Suprapubic skin (tissue), 4 donors: ENCODE measurements at regions not wholly inside any gene's neighbourhood (a gene's known extent, or its start where the extent isn't known, plus 50 kb on each side); places are given as distances from the start of the nearest gene placed in this dataset.

ENCODE experiments used
- DNase-seq, 2 donors: peaks; one replicate each; pipeline ENCODE4 v3.0.0-alpha.2; 2019; ENCODE audit warnings: low spot score in 2 of 2
- H3K27ac ChIP-seq: fragments of 200-600 bp; sonication (generic); one replicate; pipeline ENCODE4 v1.5.1; 2019
- H3K27me3 ChIP-seq: fragments of 200-600 bp; sonication (generic); one replicate; pipeline ENCODE4 v1.5.1; 2019
- H3K36me3 ChIP-seq: fragments of 200-600 bp; sonication (generic); one replicate; pipeline ENCODE4 v1.5.1; 2019
- H3K4me1 ChIP-seq: fragments of 200-600 bp; sonication (generic); one replicate; pipeline ENCODE4 v1.5.1; 2019
- H3K4me3 ChIP-seq: fragments of 200-600 bp; sonication (generic); one replicate; pipeline ENCODE4 v1.5.1; 2019; ENCODE audit warnings: mild to moderate bottlenecking
- H3K9me3 ChIP-seq: fragments of 200-600 bp; sonication (generic); one replicate; pipeline ENCODE4 v1.5.1; 2019
- EP300 ChIP-seq: sonication (generic); formaldehyde crosslinking; IDR thresholded peaks from one replicate; pipeline ENCODE4 v1.6.1; 2017; ENCODE audit warnings: antibody characterized with exemption
- POLR2A ChIP-seq, 2 donors: fragments of 450-650 bp; IDR thresholded peaks; one replicate each; pipeline ENCODE4 v1.6.1; 2017; ENCODE audit warnings: antibody characterized with exemption in 2 of 2, mild to moderate bottlenecking in 2 of 2, moderate library complexity in 2 of 2
- POLR2AphosphoS5 ChIP-seq, 3 donors: sonication (generic); formaldehyde crosslinking; IDR thresholded peaks; one replicate each; pipeline ENCODE4 v1.6.1; 2017; ENCODE audit warnings: antibody characterized with exemption in 3 of 3
- WGBS: methylation state at CpG from one replicate; pipeline ENCODE4 v1.1.5; 2018; 5-methylcytosine and 5-hydroxymethylcytosine counted together
- TF ChIP-seq, protein P1 (sequence below), 2 donors: fragments of 200-600 bp in 1 of 2; fragments of 450-650 bp in 1 of 2; sonication (generic) in 1 of 2; IDR thresholded peaks; one replicate each; pipeline ENCODE4 v1.5.1; 2016 to 2019; ENCODE audit warnings: antibody characterized with exemption in 2 of 2, mild to moderate bottlenecking in 1 of 2, moderate library complexity in 1 of 2

- Histone ChIP-seq H3K9me3 (no peaks in the 10 kb centered on the region), H3K27ac (no peak overlapping the region), H3K4me1 (peaks cover 9% of the 10 kb centered on the region), H3K27me3 (peaks cover 55% of the 10 kb centered on the region), H3K36me3 (no peaks in the 10 kb centered on the region), H3K4me3 (no peak overlapping the region)
- TF ChIP-seq, protein P1, sequence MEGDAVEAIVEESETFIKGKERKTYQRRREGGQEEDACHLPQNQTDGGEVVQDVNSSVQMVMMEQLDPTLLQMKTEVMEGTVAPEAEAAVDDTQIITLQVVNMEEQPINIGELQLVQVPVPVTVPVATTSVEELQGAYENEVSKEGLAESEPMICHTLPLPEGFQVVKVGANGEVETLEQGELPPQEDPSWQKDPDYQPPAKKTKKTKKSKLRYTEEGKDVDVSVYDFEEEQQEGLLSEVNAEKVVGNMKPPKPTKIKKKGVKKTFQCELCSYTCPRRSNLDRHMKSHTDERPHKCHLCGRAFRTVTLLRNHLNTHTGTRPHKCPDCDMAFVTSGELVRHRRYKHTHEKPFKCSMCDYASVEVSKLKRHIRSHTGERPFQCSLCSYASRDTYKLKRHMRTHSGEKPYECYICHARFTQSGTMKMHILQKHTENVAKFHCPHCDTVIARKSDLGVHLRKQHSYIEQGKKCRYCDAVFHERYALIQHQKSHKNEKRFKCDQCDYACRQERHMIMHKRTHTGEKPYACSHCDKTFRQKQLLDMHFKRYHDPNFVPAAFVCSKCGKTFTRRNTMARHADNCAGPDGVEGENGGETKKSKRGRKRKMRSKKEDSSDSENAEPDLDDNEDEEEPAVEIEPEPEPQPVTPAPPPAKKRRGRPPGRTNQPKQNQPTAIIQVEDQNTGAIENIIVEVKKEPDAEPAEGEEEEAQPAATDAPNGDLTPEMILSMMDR (IDR thresholded peaks at IDR 0.05), result no peak
- no peak for TF ChIP-seq POLR2AphosphoS5 (IDR thresholded peaks at IDR 0.05)
- no peak for TF ChIP-seq EP300
- no peak for TF ChIP-seq POLR2A (IDR thresholded peaks at IDR 0.05)
- 91% methylated on average over 13 of the region's 13 CpGs for WGBS
- peak in 1 of 2 donors; percentile 21 for DNase-seq
These were observed 185.5 kb upstream of the SDK2 start for GRCh38 chr17:73829676-73830280.

DNA sequence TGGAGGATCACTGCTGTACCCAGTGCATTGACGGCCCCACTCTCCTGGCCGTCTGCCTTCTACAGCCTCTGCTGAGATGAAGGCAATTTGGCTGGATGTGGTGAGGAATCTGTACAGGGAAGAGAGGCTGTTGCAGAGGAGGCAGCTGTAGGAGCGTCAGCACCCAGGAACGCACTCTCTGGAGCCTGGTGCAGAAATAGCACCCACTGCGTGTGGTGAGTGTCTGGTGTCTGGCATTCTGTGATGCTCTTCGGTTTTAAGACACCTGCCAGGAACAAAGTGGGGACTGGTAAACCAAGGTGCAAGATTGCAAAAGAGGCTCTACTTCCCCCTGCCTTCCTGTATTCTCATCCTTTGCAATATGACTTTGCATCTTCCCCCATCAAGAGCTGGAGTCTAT is 187.5 kb upstream of the SDK2 start:
- TF ChIP-seq, protein P1 (IDR thresholded peaks at IDR 0.05), result no peak
- TF ChIP-seq POLR2AphosphoS5 (IDR thresholded peaks at IDR 0.05) (no peak), POLR2A (IDR thresholded peaks at IDR 0.05) (no peak), EP300 (no peak)
- H3K36me3 ChIP-seq, result no peaks in the 10 kb centered on the region
- H3K9me3 ChIP-seq, result no peaks in the 10 kb centered on the region
- H3K27ac ChIP-seq, result no peak overlapping the region
- no peak for DNase-seq
- WGBS, result 85% methylated on average over 5 of the region's 6 CpGs
- peaks cover 64% of the 10 kb centered on the region for H3K27me3 ChIP-seq
- no peak overlapping the region for H3K4me3 ChIP-seq
- peaks cover 9% of the 10 kb centered on the region for H3K4me1 ChIP-seq

DNA sequence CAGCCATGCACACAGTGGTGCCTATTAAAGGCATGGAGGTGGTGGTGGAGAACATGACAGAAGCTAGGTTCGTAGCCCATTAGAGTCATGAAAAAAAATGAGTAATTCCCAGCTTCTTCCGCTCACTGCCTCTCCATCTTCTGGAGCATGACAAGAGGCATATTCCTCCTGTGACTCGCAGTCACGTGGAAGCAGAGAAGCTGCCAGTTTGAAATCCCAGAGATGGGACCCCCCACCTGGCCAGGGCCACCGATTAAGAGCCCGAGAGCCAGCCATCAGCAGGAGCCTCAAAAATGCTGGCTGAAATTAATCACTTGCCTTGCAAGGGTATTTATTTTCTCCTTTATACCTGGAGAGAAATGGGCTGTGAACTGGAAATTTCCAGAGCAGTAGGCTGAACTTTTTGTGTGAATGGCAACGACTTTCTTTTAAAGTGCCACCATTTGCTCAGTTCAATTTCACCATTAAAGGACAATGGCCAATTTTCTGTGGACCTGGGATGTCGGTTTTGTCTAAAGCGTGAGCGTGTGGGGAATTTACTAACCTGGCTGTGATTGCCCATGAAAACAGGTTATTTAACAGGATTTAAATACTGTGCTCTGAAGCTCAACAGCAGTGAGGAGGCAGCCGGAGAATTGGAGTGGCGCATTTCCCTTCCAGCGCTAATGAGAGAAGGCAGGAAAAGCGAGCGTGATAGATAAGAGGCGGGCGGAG is 189.7 kb upstream of the SDK2 start:
- no peaks in the 10 kb centered on the region for H3K36me3 ChIP-seq
- H3K4me1 ChIP-seq, result no peaks in the 10 kb centered on the region
- peaks cover 82% of the 10 kb centered on the region for H3K27me3 ChIP-seq
- no peak overlapping the region for H3K4me3 ChIP-seq
- WGBS, result 54% methylated on average over 17 of the region's 17 CpGs
- no peak overlapping the region for H3K27ac ChIP-seq
- TF ChIP-seq EP300 (no peak), POLR2AphosphoS5 (IDR thresholded peaks at IDR 0.05) (no peak), POLR2A (IDR thresholded peaks at IDR 0.05) (no peak)
- TF ChIP-seq, protein P1 (IDR thresholded peaks at IDR 0.05), result no peak
- no peak for DNase-seq
- no peaks in the 10 kb centered on the region for H3K9me3 ChIP-seq

DNA sequence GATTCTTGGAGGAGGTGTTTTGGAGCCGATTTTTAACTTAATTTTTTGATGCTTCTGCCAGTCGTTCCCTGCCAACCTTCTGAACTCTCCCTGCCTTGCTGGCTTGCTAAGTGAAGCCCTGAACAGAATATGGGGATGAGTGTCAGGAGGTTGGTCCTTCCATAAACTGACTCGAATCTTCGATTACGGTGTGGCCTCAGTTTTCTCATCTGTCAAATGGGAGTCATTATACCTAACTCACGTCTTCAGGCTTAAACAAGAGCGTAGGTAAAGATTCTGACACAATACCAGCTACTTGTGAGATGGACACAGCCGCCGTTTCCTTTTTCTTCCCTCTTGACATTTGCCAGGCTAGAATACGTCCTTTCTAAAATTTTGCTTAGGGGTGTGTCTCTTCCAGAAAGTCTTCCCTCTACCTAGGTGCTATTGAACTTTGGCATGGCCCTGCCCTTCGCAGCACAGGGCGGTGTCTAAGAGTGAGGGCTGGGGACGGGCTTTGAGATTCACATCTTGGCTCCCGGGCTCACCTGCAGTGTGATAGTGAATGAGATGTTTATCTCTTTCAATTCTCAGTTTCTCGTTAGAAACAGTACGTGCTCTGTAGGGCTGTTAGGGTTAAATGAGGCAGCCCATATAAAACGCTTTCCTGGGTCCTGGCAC is 190.6 kb upstream of the SDK2 start:
- Histone ChIP-seq H3K27me3 (peaks cover 83% of the 10 kb centered on the region), H3K36me3 (no peaks in the 10 kb centered on the region), H3K4me1 (no peaks in the 10 kb centered on the region), H3K4me3 (no peak overlapping the region), H3K27ac (no peak overlapping the region), H3K9me3 (no peaks in the 10 kb centered on the region)
- no peak for TF ChIP-seq POLR2A (IDR thresholded peaks at IDR 0.05)
- no peak for TF ChIP-seq EP300
- 59% methylated on average over 17 of the region's 17 CpGs for WGBS
- DNase-seq, result no peak

GRCh38 chr17:73835605-73836004 is 191.4 kb upstream of the SDK2 start:
- TF ChIP-seq, protein P1 (IDR thresholded peaks at IDR 0.05), result no peak
- TF ChIP-seq POLR2AphosphoS5 (IDR thresholded peaks at IDR 0.05), result no peak
- TF ChIP-seq POLR2A (IDR thresholded peaks at IDR 0.05), result no peak
- no peak for TF ChIP-seq EP300
- 40% methylated on average over 8 of the region's 8 CpGs for WGBS
- Histone ChIP-seq H3K36me3 (no peaks in the 10 kb centered on the region), H3K27me3 (peaks cover 82% of the 10 kb centered on the region), H3K9me3 (no peaks in the 10 kb centered on the region), H3K4me1 (no peaks in the 10 kb centered on the region), H3K4me3 (no peak overlapping the region), H3K27ac (no peak overlapping the region)
- no peak for DNase-seq
